GM12874 (cell line): ENCODE measurements at regions not wholly inside any gene's neighbourhood (a gene's known extent, or its start where the extent isn't known, plus 50 kb on each side); places are given as distances from the start of the nearest gene placed in this dataset.

Source experiments
- TF ChIP-seq, protein P1 (sequence below): IDR thresholded peaks from 2 replicates; pipeline ENCODE4 v1.5.1; 2011; ENCODE audit warnings: low read depth, mild to moderate bottlenecking, control low read depth, low read length, moderate library complexity; ENCODE audit not compliant: insufficient read depth

DNA sequence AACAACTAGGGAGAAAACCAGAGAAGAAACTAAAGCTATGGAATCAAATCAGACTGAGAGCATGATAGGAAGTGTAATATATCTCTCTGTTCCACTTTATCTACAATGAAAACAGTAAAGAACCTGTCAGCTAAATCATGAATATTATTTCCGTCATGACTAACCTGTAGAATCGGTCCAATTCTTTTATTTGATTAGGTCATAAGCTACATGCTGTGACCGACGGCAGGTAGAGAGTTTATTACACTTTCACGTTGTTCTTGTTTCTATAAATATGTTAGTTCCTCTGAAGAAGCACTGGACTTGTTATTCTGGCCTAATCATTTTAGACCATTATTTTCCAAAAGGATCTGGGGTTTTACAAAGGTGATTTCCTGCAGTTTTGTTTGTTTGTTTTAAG, 91.1 kb downstream of the DMRTA1 start:
- TF ChIP-seq, protein P1, sequence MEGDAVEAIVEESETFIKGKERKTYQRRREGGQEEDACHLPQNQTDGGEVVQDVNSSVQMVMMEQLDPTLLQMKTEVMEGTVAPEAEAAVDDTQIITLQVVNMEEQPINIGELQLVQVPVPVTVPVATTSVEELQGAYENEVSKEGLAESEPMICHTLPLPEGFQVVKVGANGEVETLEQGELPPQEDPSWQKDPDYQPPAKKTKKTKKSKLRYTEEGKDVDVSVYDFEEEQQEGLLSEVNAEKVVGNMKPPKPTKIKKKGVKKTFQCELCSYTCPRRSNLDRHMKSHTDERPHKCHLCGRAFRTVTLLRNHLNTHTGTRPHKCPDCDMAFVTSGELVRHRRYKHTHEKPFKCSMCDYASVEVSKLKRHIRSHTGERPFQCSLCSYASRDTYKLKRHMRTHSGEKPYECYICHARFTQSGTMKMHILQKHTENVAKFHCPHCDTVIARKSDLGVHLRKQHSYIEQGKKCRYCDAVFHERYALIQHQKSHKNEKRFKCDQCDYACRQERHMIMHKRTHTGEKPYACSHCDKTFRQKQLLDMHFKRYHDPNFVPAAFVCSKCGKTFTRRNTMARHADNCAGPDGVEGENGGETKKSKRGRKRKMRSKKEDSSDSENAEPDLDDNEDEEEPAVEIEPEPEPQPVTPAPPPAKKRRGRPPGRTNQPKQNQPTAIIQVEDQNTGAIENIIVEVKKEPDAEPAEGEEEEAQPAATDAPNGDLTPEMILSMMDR: no peak

DNA sequence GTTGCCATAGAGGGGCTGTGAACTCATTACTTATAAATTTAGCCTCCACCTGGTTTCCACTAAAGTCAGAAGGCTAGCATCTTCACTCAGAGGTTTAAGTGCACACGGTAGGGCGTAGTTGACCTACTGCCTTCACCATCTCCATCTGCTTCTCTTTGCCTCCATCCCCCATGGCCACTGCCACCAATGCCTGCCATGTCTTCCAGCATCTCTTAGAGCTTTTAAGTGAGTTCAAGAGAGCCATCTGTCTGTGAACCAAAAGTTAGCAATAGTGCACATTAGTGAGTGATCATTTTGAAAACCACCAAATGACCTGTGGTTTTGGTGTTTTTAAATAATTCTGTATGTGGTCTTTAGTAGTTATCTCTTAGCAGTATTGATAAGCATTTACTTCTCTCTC, 102.0 kb downstream of the DMRTA1 start:
- TF ChIP-seq, protein P1: no peak

DNA sequence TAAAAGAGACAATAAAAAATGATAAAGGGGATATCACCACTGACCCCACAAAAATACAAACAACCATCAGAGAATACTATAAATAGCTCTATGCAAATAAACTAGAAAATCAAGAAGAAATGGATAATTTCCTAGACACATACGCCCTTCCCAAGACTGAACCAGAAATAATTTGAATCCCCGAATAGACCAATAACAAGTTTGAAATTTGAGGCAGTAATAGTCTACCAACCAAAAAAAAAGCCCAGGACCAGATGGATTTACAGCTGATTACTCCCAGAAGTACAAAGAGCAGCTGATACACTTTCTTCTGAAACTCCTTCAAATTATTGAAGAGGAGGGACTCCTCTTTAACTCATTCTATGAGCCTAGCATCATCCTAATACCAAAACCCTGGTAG, 128.1 kb downstream of the DMRTA1 start:
- TF ChIP-seq, protein P1: no peak

DNA sequence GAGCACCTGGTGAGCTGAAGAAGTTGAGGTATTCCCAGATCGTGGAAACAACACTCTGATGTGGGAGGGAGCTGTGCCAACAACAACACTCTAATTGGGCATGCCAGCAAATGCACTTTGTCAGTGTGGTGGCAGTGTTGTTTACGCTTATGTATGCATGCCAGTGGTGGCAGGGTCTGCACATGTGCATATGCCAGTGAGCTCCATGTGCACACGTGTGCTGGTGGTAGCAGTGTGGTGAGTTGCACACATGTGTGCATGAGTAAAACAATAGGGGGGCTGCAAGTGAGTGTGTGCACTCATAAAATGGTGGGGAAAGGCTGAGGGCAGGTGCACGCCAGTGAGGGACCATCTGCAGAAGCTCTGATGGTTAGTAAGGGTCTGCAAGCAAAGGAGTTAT, 134.2 kb downstream of the DMRTA1 start:
- TF ChIP-seq, protein P1: no peak

DNA sequence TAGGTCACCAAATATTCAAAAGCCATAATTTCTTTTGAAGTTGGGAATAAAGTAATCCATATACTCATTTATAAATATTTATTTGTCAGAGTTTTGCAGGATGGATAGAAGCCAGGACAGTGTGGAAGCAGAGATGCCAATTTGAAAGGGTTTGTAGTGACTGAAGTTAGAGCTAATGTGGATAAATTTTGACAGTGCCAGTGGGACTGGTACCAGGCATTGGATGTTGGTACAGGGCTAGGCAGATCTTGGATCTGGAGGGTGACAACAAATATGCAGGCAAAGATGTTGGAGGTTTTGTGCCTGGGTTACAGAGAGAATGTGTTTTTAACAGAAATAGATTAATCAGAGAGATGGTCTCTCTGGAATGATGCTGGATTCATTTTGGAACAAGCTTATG, 135.6 kb downstream of the DMRTA1 start:
- TF ChIP-seq, protein P1: no peak

DNA sequence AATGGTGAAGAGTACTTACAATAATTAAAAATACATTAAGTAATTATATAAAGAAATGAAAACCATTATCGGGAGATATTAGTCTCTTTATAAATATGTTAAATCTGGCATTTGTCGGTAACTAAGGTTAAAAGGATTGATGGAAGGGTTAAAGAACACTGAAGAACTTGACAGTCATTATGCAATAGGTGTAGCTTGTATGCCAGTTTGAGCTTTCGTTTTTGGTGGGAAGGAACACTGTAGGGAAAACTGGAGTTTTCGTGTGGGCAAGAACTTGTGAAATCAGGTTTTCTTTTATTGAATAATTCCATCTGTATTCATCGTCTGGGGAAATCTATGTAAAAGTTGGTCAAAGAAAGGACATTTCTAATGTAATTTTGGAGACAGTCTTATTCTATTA, 142.3 kb downstream of the DMRTA1 start:
- TF ChIP-seq, protein P1: no peak

DNA sequence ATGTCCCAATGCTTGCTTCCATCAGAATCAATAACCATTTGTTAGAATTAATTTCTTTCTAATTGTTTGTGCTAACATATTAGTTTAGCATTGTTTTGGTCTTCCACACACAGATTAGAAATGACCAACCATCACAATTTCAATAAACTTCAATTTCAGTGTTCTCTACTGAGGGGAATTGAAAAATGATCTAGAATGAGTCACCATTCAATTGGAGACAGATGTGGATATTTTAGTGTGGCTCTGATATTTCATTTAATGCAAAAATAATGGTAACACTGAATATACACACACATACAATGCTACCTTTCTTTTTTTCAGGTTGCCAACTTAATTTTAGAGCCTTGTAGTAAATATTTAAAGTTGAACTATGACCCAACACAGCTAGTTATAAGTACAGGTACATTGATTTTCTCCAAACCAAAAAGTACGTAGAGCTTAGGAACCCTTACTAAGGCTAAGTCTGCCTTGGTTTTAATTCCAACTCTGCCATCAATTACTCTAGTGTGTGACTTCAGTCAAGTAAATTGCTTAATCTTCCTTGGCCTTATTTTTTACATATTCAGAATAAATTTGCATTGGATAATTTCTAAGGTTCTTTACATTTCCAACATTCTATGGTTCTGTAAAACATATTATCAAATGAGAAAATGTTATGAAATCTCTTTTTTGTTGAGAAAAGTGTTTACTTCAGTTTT, 143.9 kb downstream of the DMRTA1 start:
- TF ChIP-seq, protein P1: no peak

DNA sequence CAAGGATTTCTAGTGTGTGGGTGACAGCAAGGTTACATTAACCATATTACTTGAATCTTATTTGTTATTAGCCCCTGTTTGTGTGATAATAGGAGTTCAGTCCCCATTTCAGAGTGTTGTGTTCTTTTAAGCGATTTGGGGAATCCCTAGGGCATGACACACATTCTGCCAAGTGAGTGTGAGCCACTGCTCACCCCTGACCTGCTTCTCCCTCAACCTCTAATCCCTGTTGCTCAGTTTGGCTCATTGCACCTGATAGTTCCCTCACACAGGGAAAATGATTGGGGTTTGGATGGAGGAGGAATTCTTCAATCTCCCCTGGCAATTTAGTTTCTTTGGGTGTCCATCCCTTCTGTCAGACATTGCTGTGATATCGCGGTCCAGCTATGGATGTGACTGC, 149.2 kb downstream of the DMRTA1 start:
- TF ChIP-seq, protein P1: no peak
